Liver (tissue), 8 donors: ENCODE measurements at regions not wholly inside any gene's neighbourhood (a gene's known extent, or its start where the extent isn't known, plus 50 kb on each side); places are given as distances from the start of the nearest gene placed in this dataset.
A peak's percentile ranks its signal among the peaks of the same experiment; 100 is the strongest.

Experiments
- DNase-seq: peaks from one replicate; pipeline ENCODE4 v3.0.0-alpha.2; 2017; ENCODE audit warnings: low spot score
- H3K27ac ChIP-seq, 2 donors: one replicate each; pipeline ENCODE4 v1.7.0; 2013; ENCODE audit warnings: inconsistent platforms in 2 of 2, low read length in 2 of 2, control low read depth in 1 of 2, low read depth in 1 of 2, mild to moderate bottlenecking in 1 of 2
- H3K27me3 ChIP-seq, 4 donors: one replicate each; pipeline versions ENCODE4 v1.6.1 to v1.7.0; 2013; ENCODE audit warnings: low read length in 3 of 4, inconsistent platforms in 1 of 4, mild to moderate bottlenecking in 1 of 4, moderate library complexity in 1 of 4; ENCODE audit not compliant: control insufficient read depth in 4 of 4, insufficient read depth in 4 of 4
- H3K36me3 ChIP-seq, 4 donors: one replicate each; pipeline versions ENCODE4 v1.6.1 to v1.7.0; 2013; ENCODE audit warnings: low read length in 3 of 4, mild to moderate bottlenecking in 3 of 4, low read depth in 1 of 4, moderate library complexity in 1 of 4; ENCODE audit not compliant: control insufficient read depth in 4 of 4, insufficient read depth in 3 of 4
- H3K4me1 ChIP-seq, 4 donors: one replicate each; pipeline versions ENCODE4 v1.6.1 to v1.7.0; 2013; ENCODE audit warnings: low read length in 3 of 4, mild to moderate bottlenecking in 3 of 4, moderate library complexity in 1 of 4; ENCODE audit not compliant: control insufficient read depth in 4 of 4, insufficient read depth in 4 of 4
- H3K4me3 ChIP-seq, 3 donors: one replicate each; pipeline versions ENCODE4 v1.6.1 to v1.7.0; 2013; ENCODE audit warnings: low read length in 3 of 3, control low read depth in 1 of 3, low read depth in 1 of 3, mild to moderate bottlenecking in 1 of 3
- H3K9ac ChIP-seq, 2 donors: one replicate each; pipeline ENCODE4 v1.7.0; 2013; ENCODE audit warnings: low read length in 2 of 2, mild to moderate bottlenecking in 2 of 2, moderate library complexity in 2 of 2, control low read depth in 1 of 2, low read depth in 1 of 2
- H3K9me3 ChIP-seq, 4 donors: one replicate each; pipeline versions ENCODE4 v1.6.1 to v1.7.0; 2013; ENCODE audit warnings: low read length in 3 of 4; ENCODE audit not compliant: control insufficient read depth in 4 of 4
- EGR1 ChIP-seq, 2 donors: IDR thresholded peaks; 2 replicates each; pipeline ENCODE4 v1.6.1; 2016 to 2018; ENCODE audit warnings: antibody characterized with exemption in 2 of 2, low read depth in 2 of 2
- FOXA1 ChIP-seq: IDR thresholded peaks from 2 replicates; pipeline ENCODE4 v1.6.1; 2016; ENCODE audit warnings: antibody characterized with exemption
- FOXA2 ChIP-seq: IDR thresholded peaks from 2 replicates; pipeline ENCODE4 v1.6.1; 2016; ENCODE audit warnings: antibody characterized with exemption
- GABPA ChIP-seq, 2 donors: IDR thresholded peaks in 1 of 2; conservative IDR thresholded peaks in 1 of 2; 2 replicates each; pipeline ENCODE4 v1.6.1; 2016; ENCODE audit warnings: antibody characterized with exemption in 2 of 2, mild to moderate bottlenecking in 1 of 2, moderate library complexity in 1 of 2
- HNF4A ChIP-seq, 2 donors: conservative IDR thresholded peaks; 2 replicates each; pipeline ENCODE4 v1.6.1; 2016; ENCODE audit warnings: antibody characterized with exemption in 2 of 2, mild to moderate bottlenecking in 2 of 2
- HNF4G ChIP-seq: IDR thresholded peaks from 2 replicates; pipeline ENCODE4 v1.6.1; 2016; ENCODE audit warnings: antibody characterized with exemption
- JUND ChIP-seq, 2 donors: IDR thresholded peaks; 2 replicates each; pipeline ENCODE4 v1.6.1; 2016; ENCODE audit warnings: antibody characterized with exemption in 2 of 2
- NR2F2 ChIP-seq: IDR thresholded peaks from 2 replicates; pipeline ENCODE4 v1.6.1; 2016; ENCODE audit warnings: antibody characterized with exemption
- RAD21 ChIP-seq, 2 donors: IDR thresholded peaks; 2 replicates each; pipeline ENCODE4 v1.6.1; 2016; ENCODE audit warnings: antibody characterized with exemption in 2 of 2, mild to moderate bottlenecking in 2 of 2
- REST ChIP-seq: IDR thresholded peaks from 2 replicates; pipeline ENCODE4 v1.6.1; 2016; ENCODE audit warnings: antibody characterized with exemption, mild to moderate bottlenecking
- RXRA ChIP-seq, 2 donors: IDR thresholded peaks; 2 replicates each; pipeline ENCODE4 v1.6.1; 2017 to 2018; ENCODE audit warnings: antibody characterized with exemption in 2 of 2, mild to moderate bottlenecking in 1 of 2
- SP1 ChIP-seq: IDR thresholded peaks from 2 replicates; pipeline ENCODE4 v1.6.1; 2018; ENCODE audit warnings: antibody characterized with exemption, mild to moderate bottlenecking
- TAF1 ChIP-seq: conservative IDR thresholded peaks from 2 replicates; pipeline ENCODE4 v1.6.1; 2016; ENCODE audit warnings: antibody characterized with exemption, mild to moderate bottlenecking
- YY1 ChIP-seq: IDR thresholded peaks from 2 replicates; pipeline ENCODE4 v1.6.1; 2016; ENCODE audit warnings: antibody characterized with exemption, mild to moderate bottlenecking
- WGBS: extraction: QIAGEN DNeasy Blood & Tissue Kit; methylation state at CpG from one replicate; pipeline ENCODE4 v1.1.7; 2013; 5-methylcytosine and 5-hydroxymethylcytosine counted together
- TF ChIP-seq, protein P1 (sequence below): IDR thresholded peaks from 2 replicates; pipeline ENCODE4 v1.6.1; 2016; ENCODE audit warnings: antibody characterized with exemption
- TF ChIP-seq, protein P2 (sequence below): fragments of 150-350 bp; IDR thresholded peaks from 2 replicates; pipeline ENCODE4 v1.5.1; 2017; ENCODE audit warnings: improper control_type of control experiment, low read depth, low read length; ENCODE audit not compliant: missing input control
- TF ChIP-seq, protein P3 (sequence below): IDR thresholded peaks from 2 replicates; pipeline ENCODE4 v1.6.1; 2016; ENCODE audit warnings: antibody characterized with exemption
- TF ChIP-seq, protein P4 (sequence below): IDR thresholded peaks from 2 replicates; pipeline ENCODE4 v1.6.1; 2016; ENCODE audit warnings: antibody characterized with exemption
- donor health status: healthy.
- donor health status: healthy.
- donor health status: healthy.
- donor health status: healthy.
- donor health status: healthy.

GRCh38 chr6:90354961-90355360 is 58.3 kb upstream of the BACH2 start:
- no peaks in the 10 kb centered on the region for H3K9me3 ChIP-seq
- H3K4me1 ChIP-seq = peaks cover 6 to 15% (median 10%) of the 10 kb centered on the region in 4 donors
- H3K36me3 ChIP-seq = no peaks in the 10 kb centered on the region
- TF ChIP-seq, protein P1, sequence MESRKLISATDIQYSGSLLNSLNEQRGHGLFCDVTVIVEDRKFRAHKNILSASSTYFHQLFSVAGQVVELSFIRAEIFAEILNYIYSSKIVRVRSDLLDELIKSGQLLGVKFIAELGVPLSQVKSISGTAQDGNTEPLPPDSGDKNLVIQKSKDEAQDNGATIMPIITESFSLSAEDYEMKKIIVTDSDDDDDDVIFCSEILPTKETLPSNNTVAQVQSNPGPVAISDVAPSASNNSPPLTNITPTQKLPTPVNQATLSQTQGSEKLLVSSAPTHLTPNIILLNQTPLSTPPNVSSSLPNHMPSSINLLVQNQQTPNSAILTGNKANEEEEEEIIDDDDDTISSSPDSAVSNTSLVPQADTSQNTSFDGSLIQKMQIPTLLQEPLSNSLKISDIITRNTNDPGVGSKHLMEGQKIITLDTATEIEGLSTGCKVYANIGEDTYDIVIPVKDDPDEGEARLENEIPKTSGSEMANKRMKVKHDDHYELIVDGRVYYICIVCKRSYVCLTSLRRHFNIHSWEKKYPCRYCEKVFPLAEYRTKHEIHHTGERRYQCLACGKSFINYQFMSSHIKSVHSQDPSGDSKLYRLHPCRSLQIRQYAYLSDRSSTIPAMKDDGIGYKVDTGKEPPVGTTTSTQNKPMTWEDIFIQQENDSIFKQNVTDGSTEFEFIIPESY = no peak
- no peak overlapping the region for H3K9ac ChIP-seq
- H3K4me3 ChIP-seq = no peak overlapping the region
- no peaks in the 10 kb centered on the region for H3K27me3 ChIP-seq
- DNase-seq = no peak
- no peak overlapping the region for H3K27ac ChIP-seq

GRCh38 chr6:90351696-90352095 is 55.1 kb upstream of the BACH2 start:
- WGBS = 19% methylated on average over 4 of the region's 4 CpGs
- Histone ChIP-seq H3K4me1 (peaks cover 6 to 13% (median 10%) of the 10 kb centered on the region in 4 donors), H3K27me3 (no peaks in the 10 kb centered on the region), H3K36me3 (no peaks in the 10 kb centered on the region), H3K9ac (no peak overlapping the region), H3K27ac (no peak overlapping the region), H3K9me3 (no peaks in the 10 kb centered on the region), H3K4me3 (no peak overlapping the region)
- no peak for DNase-seq
- TF ChIP-seq TAF1 (no peak), REST (peak; percentile 35), SP1 (peak; percentile 81), FOXA1 (peak; percentile 41), GABPA (IDR thresholded peaks at IDR 0.05 in 1 of 2, conservative IDR thresholded peaks at IDR 0.05 in 1 of 2) (no peak), EGR1 (IDR thresholded peaks at IDR 0.05; ENCODE audit: low read depth in 2 of 2) (peak; percentile 58 to 71), NR2F2 (peak; percentile 24), HNF4A (conservative IDR thresholded peaks at IDR 0.05) (peak; percentile 56 to 72), RXRA (IDR thresholded peaks at IDR 0.05) (peak; percentile 65 to 83), YY1 (peak; percentile 52), RAD21 (IDR thresholded peaks at IDR 0.05) (peak; percentile 12 to 29), FOXA2 (peak; percentile 76), JUND (IDR thresholded peaks at IDR 0.05) (peak; percentile 78 to 87), HNF4G (no peak)
- TF ChIP-seq, protein P1 = peak; percentile 70
- TF ChIP-seq, protein P2, sequence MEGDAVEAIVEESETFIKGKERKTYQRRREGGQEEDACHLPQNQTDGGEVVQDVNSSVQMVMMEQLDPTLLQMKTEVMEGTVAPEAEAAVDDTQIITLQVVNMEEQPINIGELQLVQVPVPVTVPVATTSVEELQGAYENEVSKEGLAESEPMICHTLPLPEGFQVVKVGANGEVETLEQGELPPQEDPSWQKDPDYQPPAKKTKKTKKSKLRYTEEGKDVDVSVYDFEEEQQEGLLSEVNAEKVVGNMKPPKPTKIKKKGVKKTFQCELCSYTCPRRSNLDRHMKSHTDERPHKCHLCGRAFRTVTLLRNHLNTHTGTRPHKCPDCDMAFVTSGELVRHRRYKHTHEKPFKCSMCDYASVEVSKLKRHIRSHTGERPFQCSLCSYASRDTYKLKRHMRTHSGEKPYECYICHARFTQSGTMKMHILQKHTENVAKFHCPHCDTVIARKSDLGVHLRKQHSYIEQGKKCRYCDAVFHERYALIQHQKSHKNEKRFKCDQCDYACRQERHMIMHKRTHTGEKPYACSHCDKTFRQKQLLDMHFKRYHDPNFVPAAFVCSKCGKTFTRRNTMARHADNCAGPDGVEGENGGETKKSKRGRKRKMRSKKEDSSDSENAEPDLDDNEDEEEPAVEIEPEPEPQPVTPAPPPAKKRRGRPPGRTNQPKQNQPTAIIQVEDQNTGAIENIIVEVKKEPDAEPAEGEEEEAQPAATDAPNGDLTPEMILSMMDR = no peak
- TF ChIP-seq, protein P3, sequence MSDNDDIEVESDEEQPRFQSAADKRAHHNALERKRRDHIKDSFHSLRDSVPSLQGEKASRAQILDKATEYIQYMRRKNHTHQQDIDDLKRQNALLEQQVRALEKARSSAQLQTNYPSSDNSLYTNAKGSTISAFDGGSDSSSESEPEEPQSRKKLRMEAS = peak; percentile 50
- TF ChIP-seq, protein P4, sequence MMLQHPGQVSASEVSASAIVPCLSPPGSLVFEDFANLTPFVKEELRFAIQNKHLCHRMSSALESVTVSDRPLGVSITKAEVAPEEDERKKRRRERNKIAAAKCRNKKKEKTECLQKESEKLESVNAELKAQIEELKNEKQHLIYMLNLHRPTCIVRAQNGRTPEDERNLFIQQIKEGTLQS = peak; percentile 92
